Retinal pigment epithelial cell (primary cell): ENCODE measurements at regions not wholly inside any gene's neighbourhood (a gene's known extent, or its start where the extent isn't known, plus 50 kb on each side); places are given as distances from the start of the nearest gene placed in this dataset.

Experiments used
- DNase-seq: peaks from one replicate; pipeline ENCODE4 v3.0.0-alpha.2; 2010; ENCODE audit warnings: low read depth
- H3K4me3 ChIP-seq: 2 replicates; pipeline ENCODE4 v1.5.1; 2011; ENCODE audit warnings: mild to moderate bottlenecking, low read length, control low read depth, moderate library complexity
- TF ChIP-seq, protein P1 (sequence below): conservative IDR thresholded peaks from 2 replicates; pipeline ENCODE4 v1.5.1; 2011; ENCODE audit warnings: low read depth, low read length, control low read depth, inconsistent platforms

- TF ChIP-seq, protein P1, sequence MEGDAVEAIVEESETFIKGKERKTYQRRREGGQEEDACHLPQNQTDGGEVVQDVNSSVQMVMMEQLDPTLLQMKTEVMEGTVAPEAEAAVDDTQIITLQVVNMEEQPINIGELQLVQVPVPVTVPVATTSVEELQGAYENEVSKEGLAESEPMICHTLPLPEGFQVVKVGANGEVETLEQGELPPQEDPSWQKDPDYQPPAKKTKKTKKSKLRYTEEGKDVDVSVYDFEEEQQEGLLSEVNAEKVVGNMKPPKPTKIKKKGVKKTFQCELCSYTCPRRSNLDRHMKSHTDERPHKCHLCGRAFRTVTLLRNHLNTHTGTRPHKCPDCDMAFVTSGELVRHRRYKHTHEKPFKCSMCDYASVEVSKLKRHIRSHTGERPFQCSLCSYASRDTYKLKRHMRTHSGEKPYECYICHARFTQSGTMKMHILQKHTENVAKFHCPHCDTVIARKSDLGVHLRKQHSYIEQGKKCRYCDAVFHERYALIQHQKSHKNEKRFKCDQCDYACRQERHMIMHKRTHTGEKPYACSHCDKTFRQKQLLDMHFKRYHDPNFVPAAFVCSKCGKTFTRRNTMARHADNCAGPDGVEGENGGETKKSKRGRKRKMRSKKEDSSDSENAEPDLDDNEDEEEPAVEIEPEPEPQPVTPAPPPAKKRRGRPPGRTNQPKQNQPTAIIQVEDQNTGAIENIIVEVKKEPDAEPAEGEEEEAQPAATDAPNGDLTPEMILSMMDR, result no peak
- no peak for DNase-seq
- H3K4me3 ChIP-seq, result no peak overlapping the region
Measured at GRCh38 chr6:120228297-120228696, 878.7 kb upstream of the MAN1A1 start.

DNA sequence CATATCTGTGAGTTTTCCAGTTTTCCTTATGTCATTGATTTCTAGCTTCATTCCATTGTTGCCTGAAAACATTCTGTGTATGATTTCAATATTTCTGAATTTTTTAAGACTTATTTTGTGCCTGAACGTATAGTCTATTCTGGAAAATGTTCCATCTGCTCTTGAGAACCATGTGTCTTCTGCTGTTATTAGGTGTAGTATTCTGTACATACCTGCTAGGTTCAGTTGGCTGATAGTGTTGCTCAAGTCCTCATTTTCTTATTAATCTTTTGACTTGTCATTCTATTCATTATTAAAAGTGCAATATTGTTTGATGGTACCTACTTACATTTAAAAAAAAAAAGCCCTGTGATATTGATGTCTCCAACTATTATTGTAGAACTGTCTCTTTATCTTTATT lies 869.8 kb upstream of the MAN1A1 start:
- no peak overlapping the region for H3K4me3 ChIP-seq
- DNase-seq, result no peak
- TF ChIP-seq, protein P1, result no peak

DNA sequence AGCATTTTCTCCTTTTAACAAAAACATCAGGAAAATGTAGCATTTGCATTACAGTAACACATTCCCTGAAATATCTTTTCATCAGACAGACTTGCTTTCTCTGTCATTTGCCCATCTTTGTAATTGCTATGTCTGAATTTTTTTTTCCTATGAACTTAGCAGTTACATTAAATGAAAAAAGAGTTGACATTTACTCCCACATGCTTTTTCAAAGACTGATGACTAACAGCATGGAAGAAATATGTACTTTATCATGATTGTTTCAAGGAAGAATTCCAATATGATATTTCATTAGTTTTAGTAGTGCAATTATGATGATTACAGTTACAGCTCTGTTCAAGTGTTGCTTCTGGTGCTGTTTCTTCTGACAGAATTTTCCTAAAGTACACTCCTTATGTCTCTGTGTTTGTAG lies 864.5 kb upstream of the MAN1A1 start:
- TF ChIP-seq, protein P1, result no peak
- DNase-seq, result no peak

DNA sequence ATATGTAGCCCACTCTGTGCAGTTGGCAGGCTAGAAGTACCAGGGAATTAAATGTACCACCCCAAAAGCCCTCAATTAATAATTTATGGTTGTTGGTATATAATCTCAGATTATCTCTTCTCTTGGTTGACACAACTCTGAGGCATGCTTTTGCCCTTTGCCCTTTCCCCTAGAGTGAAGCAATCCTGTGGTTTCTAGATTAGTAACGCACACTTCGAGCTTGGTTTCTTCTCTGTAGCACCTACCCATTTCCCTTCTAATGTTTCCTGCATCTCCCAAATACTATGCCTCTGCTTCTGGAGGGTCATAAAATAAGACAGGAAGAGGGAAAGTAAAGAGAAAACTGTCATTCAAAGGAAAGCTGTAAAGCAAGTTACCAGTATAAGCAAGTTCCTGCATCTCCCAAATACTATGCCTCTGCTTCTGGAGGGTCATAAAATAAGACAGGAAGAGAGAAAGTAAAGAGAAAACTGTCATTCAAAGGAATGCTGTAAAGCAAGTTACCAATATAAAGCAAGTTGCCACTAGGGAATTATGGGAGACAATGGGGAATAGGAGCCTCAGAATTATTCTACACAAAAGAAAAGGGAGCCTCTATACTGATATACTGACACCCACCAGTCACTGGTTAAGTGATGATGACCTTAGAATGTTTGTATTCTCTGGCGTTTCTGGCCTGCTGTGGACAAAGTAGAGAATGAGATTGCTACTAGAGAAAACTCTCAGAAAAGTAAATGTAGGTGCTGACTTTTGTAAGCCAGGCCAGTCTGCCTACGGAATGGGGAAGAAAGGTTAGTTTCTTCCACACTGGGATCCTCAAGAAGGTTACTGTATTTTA lies 862.6 kb upstream of the MAN1A1 start:
- TF ChIP-seq, protein P1, result no peak
- H3K4me3 ChIP-seq, result no peak overlapping the region
- no peak for DNase-seq

More for the DNA sequence above, 864.5 kb upstream of the MAN1A1 start:
- H3K4me3 ChIP-seq, result no peak overlapping the region

GRCh38 chr6:120202878-120203277 lies 853.3 kb upstream of the MAN1A1 start:
- TF ChIP-seq, protein P1, result no peak
- DNase-seq, result no peak

DNA sequence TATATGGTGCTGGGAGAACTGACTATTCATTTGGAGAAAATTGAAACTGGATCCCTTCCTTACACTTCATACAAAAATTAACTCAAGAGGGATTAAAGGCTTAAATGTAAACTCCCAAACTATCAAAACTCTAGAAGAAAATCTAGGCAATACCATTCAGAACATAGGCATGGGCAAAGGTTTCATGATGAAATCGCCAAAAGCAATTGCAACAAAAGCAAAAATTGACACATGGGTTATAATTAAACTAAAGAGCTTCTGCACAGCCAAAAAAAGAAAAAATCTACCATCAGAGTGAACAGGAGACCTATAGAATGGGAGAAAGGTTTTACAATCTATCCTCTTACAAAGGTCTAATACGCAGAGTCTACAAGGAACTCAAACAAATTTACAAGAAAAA lies 851.3 kb upstream of the MAN1A1 start:
- TF ChIP-seq, protein P1, result no peak
- DNase-seq, result no peak
- H3K4me3 ChIP-seq, result no peak overlapping the region

More at GRCh38 chr6:120202878-120203277, 853.3 kb upstream of the MAN1A1 start:
- no peak overlapping the region for H3K4me3 ChIP-seq

- DNase-seq, result peak; percentile 87
- TF ChIP-seq, protein P1, result no peak
- H3K4me3 ChIP-seq, result no peak overlapping the region
Measured at GRCh38 chr6:120198033-120198432, 848.5 kb upstream of the MAN1A1 start.
